ENCODE measurements at regions not wholly inside any gene's neighbourhood (a gene's known extent, or its start where the extent isn't known, plus 50 kb on each side); places are given as distances from the start of the nearest gene placed in this dataset.

DNA sequence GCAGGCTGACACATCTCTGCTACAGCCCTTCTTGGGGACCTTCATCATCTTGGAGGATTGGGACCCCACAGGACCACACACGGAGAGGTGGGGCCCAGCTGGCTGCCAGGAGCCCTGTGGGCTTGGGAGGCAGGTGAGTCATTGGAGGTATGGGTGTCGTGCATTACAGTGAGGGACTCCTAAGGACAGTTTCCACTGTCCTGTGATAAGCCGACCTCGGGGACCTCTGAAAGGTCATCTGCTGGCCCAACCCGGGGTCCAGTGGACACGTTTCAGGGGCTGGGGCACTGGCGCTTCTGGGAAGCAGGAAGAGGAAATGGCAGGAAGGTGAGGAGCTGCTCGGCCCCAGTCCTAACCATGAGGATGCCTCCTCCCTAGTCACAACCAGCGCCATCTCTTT lies 238.0 kb downstream of the BCL11B start:
- Histone ChIP-seq H2AFZ (ENCODE audit: low read length) (no peak overlapping the region), H3K4me3 (replicated peaks in 1 of 3; ENCODE audit: insufficient read depth in 1 of 3, low read depth in 2 of 3, low read length in 3 of 3) (no peak overlapping the region), H3K27me3 (ENCODE audit: control insufficient read depth in 1 of 2, insufficient read depth in 2 of 2, low read length in 2 of 2) (peaks cover 0 to 5% of the 10 kb centered on the region in 2 experiments; a peak in 2 of 5 replicates), H3K36me3 (replicated peaks in 1 of 2; ENCODE audit: control insufficient read depth in 1 of 2, insufficient read depth in 2 of 2, low read length in 2 of 2) (no peaks in the 10 kb centered on the region), H3K4me2 (ENCODE audit: low read depth, low read length) (no peak overlapping the region), H3K27ac (ENCODE audit: extremely low read length, insufficient read depth, low read length) (no peak overlapping the region), H3K79me2 (ENCODE audit: insufficient read depth, low read length) (no peaks in the 10 kb centered on the region), H3K4me1 (ENCODE audit: insufficient read depth, low read length) (no peaks in the 10 kb centered on the region), H4K20me1 (ENCODE audit: insufficient read depth, low read length) (no peaks in the 10 kb centered on the region), H3K9me3 (ENCODE audit: low read length) (no peaks in the 10 kb centered on the region), H3K9ac (ENCODE audit: insufficient read depth, low read depth, low read length) (no peak overlapping the region)
- DNase-seq (ENCODE audit: low spot score): no peak
- intact Hi-C loops (cut with micrococcal nuclease; ENCODE audit: unreplicated experiment): no loop called here
- BruUV-seq (replicated peaks): no TSS peak
- 1% methylated on average over 6 of the region's 9 CpGs for WGBS (ENCODE audit: low lambda C conversion rate)
- in situ Hi-C loops (cut with HindIII; ENCODE audit: extremely low pct_ligation_motif_present, low pct_unique_long_range_greater_than_20kb): no loop called here
- no peak for FAIRE-seq
- no peak for ATAC-seq
- POLR2A ChIA-PET: no interaction called here
- CTCF ChIA-PET (ENCODE audit: low intra/inter-chr PET ratio, low total read pairs): no interaction called here
- no peak for TF ChIP-seq ZNF746 (CRISPR knock-in tag; IDR thresholded peaks at IDR 0.05)
- TF ChIP-seq, protein P1, sequence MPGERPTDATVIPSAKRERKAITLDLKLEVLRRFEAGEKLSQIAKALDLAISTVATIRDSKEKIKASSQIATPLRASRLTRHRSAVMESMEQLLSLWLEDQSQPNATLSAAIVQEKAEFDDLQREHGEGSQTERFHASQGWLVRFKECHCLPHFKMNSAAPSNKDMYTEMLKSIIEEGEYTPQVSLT (CRISPR knock-in tag; IDR thresholded peaks at IDR 0.05; ENCODE audit: borderline replicate concordance, low read depth): no peak
- TF ChIP-seq CEBPB (IDR thresholded peaks at IDR 0.05; ENCODE audit: borderline replicate concordance, low read depth, low read length): no peak
- TF ChIP-seq, protein P2, sequence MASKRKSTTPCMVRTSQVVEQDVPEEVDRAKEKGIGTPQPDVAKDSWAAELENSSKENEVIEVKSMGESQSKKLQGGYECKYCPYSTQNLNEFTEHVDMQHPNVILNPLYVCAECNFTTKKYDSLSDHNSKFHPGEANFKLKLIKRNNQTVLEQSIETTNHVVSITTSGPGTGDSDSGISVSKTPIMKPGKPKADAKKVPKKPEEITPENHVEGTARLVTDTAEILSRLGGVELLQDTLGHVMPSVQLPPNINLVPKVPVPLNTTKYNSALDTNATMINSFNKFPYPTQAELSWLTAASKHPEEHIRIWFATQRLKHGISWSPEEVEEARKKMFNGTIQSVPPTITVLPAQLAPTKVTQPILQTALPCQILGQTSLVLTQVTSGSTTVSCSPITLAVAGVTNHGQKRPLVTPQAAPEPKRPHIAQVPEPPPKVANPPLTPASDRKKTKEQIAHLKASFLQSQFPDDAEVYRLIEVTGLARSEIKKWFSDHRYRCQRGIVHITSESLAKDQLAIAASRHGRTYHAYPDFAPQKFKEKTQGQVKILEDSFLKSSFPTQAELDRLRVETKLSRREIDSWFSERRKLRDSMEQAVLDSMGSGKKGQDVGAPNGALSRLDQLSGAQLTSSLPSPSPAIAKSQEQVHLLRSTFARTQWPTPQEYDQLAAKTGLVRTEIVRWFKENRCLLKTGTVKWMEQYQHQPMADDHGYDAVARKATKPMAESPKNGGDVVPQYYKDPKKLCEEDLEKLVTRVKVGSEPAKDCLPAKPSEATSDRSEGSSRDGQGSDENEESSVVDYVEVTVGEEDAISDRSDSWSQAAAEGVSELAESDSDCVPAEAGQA (IDR thresholded peaks at IDR 0.05; ENCODE audit: low read depth): no peak
- TF ChIP-seq, protein P2 (CRISPR knock-in tag; IDR thresholded peaks at IDR 0.05; ENCODE audit: borderline replicate concordance): no peak
- TF ChIP-seq ZNF614 (CRISPR knock-in tag; IDR thresholded peaks at IDR 0.05; ENCODE audit: borderline replicate concordance): no peak
- no peak for TF ChIP-seq RFX5 (IDR thresholded peaks at IDR 0.05; ENCODE audit: low read depth, low read length)
- no peak for TF ChIP-seq GATA4 (IDR thresholded peaks at IDR 0.05; ENCODE audit: borderline replicate concordance, low read depth)
- TF ChIP-seq KLF13 (CRISPR knock-in tag; IDR thresholded peaks at IDR 0.05): no peak
- TF ChIP-seq ZNF343 (CRISPR knock-in tag; IDR thresholded peaks at IDR 0.05): no peak
- TF ChIP-seq ZNF383 (CRISPR knock-in tag; IDR thresholded peaks at IDR 0.05; ENCODE audit: borderline replicate concordance): no peak
- TF ChIP-seq CHD4 (IDR thresholded peaks at IDR 0.05; ENCODE audit: borderline replicate concordance, low read length): no peak
- TF ChIP-seq, protein P3, sequence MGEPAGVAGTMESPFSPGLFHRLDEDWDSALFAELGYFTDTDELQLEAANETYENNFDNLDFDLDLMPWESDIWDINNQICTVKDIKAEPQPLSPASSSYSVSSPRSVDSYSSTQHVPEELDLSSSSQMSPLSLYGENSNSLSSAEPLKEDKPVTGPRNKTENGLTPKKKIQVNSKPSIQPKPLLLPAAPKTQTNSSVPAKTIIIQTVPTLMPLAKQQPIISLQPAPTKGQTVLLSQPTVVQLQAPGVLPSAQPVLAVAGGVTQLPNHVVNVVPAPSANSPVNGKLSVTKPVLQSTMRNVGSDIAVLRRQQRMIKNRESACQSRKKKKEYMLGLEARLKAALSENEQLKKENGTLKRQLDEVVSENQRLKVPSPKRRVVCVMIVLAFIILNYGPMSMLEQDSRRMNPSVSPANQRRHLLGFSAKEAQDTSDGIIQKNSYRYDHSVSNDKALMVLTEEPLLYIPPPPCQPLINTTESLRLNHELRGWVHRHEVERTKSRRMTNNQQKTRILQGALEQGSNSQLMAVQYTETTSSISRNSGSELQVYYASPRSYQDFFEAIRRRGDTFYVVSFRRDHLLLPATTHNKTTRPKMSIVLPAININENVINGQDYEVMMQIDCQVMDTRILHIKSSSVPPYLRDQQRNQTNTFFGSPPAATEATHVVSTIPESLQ (CRISPR knock-in tag; conservative IDR thresholded peaks at IDR 0.05): no peak
- TF ChIP-seq MLLT10 (CRISPR knock-in tag; IDR thresholded peaks at IDR 0.05): no peak
- no peak for TF ChIP-seq ELF1 (CRISPR knock-in tag; IDR thresholded peaks at IDR 0.05)
- TF ChIP-seq ZNF264 (CRISPR knock-in tag; IDR thresholded peaks at IDR 0.05): no peak
- TF ChIP-seq, protein P4, sequence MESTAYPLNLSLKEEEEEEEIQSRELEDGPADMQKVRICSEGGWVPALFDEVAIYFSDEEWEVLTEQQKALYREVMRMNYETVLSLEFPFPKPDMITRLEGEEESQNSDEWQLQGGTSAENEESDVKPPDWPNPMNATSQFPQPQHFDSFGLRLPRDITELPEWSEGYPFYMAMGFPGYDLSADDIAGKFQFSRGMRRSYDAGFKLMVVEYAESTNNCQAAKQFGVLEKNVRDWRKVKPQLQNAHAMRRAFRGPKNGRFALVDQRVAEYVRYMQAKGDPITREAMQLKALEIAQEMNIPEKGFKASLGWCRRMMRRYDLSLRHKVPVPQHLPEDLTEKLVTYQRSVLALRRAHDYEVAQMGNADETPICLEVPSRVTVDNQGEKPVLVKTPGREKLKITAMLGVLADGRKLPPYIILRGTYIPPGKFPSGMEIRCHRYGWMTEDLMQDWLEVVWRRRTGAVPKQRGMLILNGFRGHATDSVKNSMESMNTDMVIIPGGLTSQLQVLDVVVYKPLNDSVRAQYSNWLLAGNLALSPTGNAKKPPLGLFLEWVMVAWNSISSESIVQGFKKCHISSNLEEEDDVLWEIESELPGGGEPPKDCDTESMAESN (CRISPR knock-in tag; conservative IDR thresholded peaks at IDR 0.05): no peak

All from HepG2 (cell line).